ENCODE measurements at regions not wholly inside any gene's neighbourhood (a gene's known extent, or its start where the extent isn't known, plus 50 kb on each side); places are given as distances from the start of the nearest gene placed in this dataset.

GRCh38 chr7:142338633-142339501, 81.0 kb upstream of the PRSS58 start:
- no peak for DNase-seq (ENCODE audit: low read depth in 1 of 2, low spot score in 1 of 2)
- Histone ChIP-seq H3K27me3 (ENCODE audit: insufficient read depth, poor library complexity, severe bottlenecking) (peaks cover 3% of the 10 kb centered on the region), H3K27ac (replicated peaks) (no peak overlapping the region), H3K4me3 (replicated peaks; ENCODE audit: insufficient read depth, low read length) (no peak overlapping the region)
- TF ChIP-seq REST (IDR thresholded peaks at IDR 0.05; ENCODE audit: insufficient replicate concordance, low read depth): no peak

DNA sequence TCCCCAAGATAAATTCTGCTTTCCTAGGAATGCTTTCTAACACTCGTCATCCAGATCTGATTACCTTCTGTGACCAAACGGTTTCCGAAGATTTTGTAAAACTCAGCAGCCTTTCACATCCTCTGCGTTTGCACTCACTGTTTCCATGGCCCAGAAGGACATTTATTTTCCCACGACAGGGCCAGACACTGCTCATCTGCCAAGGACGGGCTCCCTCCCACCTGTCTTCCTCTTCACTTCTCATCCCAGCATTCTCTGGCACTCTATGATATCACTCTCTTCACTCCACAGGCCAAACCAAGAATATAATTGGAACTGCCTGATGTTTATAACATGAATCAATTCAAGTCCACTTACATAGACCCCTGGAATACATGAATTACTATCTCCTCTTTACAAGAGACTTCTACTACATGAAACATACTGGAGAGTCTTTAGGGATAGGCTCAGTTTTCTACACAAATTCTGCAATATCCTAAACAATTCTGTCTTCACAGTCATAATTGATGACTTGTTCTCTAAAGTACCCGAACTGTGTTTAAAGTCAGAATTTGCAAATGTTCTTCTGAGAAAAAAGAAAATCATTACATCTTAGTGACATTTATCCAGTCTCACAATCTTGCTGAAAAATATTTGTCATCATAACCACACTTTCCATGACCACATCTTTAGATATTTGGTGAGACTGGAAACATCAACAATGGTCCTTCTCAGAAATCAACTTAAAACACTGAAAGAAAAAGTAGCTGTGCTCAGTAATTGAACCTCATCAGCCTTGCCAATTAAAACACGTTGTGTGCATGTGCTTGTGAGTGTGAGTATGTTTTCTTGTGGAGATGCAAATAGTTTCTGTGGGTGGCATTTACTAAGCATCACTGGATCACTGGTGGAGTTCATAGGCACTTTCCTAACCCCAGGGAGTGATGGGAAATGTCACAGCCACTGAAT, 79.5 kb upstream of the PRSS58 start:
- no peak overlapping the region for H3K4me3 ChIP-seq (replicated peaks; ENCODE audit: insufficient read depth, low read length)
- H3K27me3 ChIP-seq (ENCODE audit: insufficient read depth, poor library complexity, severe bottlenecking): peaks cover 3% of the 10 kb centered on the region
- no peak for DNase-seq (ENCODE audit: low read depth in 1 of 2, low spot score in 1 of 2)
- TF ChIP-seq GABPA (IDR thresholded peaks at IDR 0.05; ENCODE audit: low read depth) (no peak), CTCF (IDR thresholded peaks at IDR 0.05; ENCODE audit: insufficient read depth, low read length) (no peak), SPI1 (IDR thresholded peaks at IDR 0.05; ENCODE audit: borderline replicate concordance, low read depth) (no peak), POLR2AphosphoS5 (IDR thresholded peaks at IDR 0.05; ENCODE audit: low read depth) (no peak), REST (IDR thresholded peaks at IDR 0.05; ENCODE audit: insufficient replicate concordance, low read depth) (no peak)
- H3K27ac ChIP-seq (replicated peaks): no peak overlapping the region

DNA sequence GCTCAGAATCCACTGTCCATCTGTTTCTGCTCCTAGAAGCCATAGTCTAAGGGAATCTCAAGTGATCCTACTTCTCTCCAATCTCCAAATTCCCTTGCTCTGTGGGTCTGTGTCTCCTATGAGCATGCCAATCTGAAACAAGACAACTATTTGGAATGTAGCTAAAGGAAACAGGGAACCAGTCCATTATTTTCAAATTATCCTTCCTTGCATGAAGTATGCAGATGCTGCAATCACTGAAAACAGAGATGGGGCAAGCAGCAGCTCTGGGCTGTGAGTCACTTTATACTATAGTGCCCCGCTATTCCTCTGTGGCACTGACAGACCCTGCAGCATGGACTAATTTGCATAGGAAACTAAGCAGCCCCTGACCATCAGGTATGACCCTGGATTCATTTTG, 76.9 kb upstream of the PRSS58 start:
- no peak for TF ChIP-seq CTCF (IDR thresholded peaks at IDR 0.05; ENCODE audit: insufficient read depth, low read length)
- TF ChIP-seq REST (IDR thresholded peaks at IDR 0.05; ENCODE audit: insufficient replicate concordance, low read depth): no peak
- no peak for TF ChIP-seq GABPA (IDR thresholded peaks at IDR 0.05; ENCODE audit: low read depth)
- TF ChIP-seq POLR2AphosphoS5 (IDR thresholded peaks at IDR 0.05; ENCODE audit: low read depth): no peak
- H3K27ac ChIP-seq (replicated peaks): no peak overlapping the region
- no peaks in the 10 kb centered on the region for H3K27me3 ChIP-seq (ENCODE audit: insufficient read depth, poor library complexity, severe bottlenecking)
- DNase-seq (ENCODE audit: low read depth in 1 of 2, low spot score in 1 of 2): no peak
- H3K4me3 ChIP-seq (replicated peaks; ENCODE audit: insufficient read depth, low read length): no peak overlapping the region
